ENCODE measurements at regions not wholly inside any gene's neighbourhood (a gene's known extent, or its start where the extent isn't known, plus 50 kb on each side); places are given as distances from the start of the nearest gene placed in this dataset.

- no peak for ATAC-seq
- no peak for TF ChIP-seq ARNTL (CRISPR knock-in tag; IDR thresholded peaks at IDR 0.05; ENCODE audit: borderline replicate concordance, low read depth)
- no peak for TF ChIP-seq GLIS3 (CRISPR knock-in tag; IDR thresholded peaks at IDR 0.05)
- TF ChIP-seq ESRRG (CRISPR knock-in tag; IDR thresholded peaks at IDR 0.05), result no peak
- TF ChIP-seq ZNF8 (CRISPR knock-in tag; IDR thresholded peaks at IDR 0.05), result no peak
- TF ChIP-seq ISL1 (CRISPR knock-in tag; IDR thresholded peaks at IDR 0.05), result no peak
- no peak for TF ChIP-seq PATZ1 (CRISPR knock-in tag; IDR thresholded peaks at IDR 0.05; ENCODE audit: borderline replicate concordance)
- no peak for TF ChIP-seq PPARA (CRISPR knock-in tag; IDR thresholded peaks at IDR 0.05; ENCODE audit: borderline replicate concordance)
- TF ChIP-seq TCF4 (CRISPR knock-in tag; IDR thresholded peaks at IDR 0.05; ENCODE audit: borderline replicate concordance), result no peak
Observed at GRCh38 chr2:5959836-5960820, 267.9 kb downstream of the SOX11 start.

- no peak for ATAC-seq
- TF ChIP-seq CREB5 (CRISPR knock-in tag; IDR thresholded peaks at IDR 0.05; ENCODE audit: low read depth), result no peak
Observed at GRCh38 chr2:5967506-5967905, 275.3 kb downstream of the SOX11 start.

GRCh38 chr2:5969303-5969702, 277.1 kb downstream of the SOX11 start:
- no peak for ATAC-seq
- TF ChIP-seq BACH2 (CRISPR knock-in tag; IDR thresholded peaks at IDR 0.05; ENCODE audit: borderline replicate concordance) (no peak), PPARA (CRISPR knock-in tag; IDR thresholded peaks at IDR 0.05; ENCODE audit: borderline replicate concordance) (no peak), ZNF565 (CRISPR knock-in tag; conservative IDR thresholded peaks at IDR 0.05; ENCODE audit: low read depth) (no peak), ZNF70 (CRISPR knock-in tag; IDR thresholded peaks at IDR 0.05) (no peak), TCF4 (CRISPR knock-in tag; IDR thresholded peaks at IDR 0.05; ENCODE audit: borderline replicate concordance) (no peak), POU6F1 (CRISPR knock-in tag; IDR thresholded peaks at IDR 0.05; ENCODE audit: borderline replicate concordance, low read depth) (no peak)

GRCh38 chr2:5970347-5970746, 278.2 kb downstream of the SOX11 start:
- ATAC-seq, result no peak
- no peak for TF ChIP-seq ZFP3 (CRISPR knock-in tag; IDR thresholded peaks at IDR 0.05)
- no peak for TF ChIP-seq BACH2 (CRISPR knock-in tag; IDR thresholded peaks at IDR 0.05; ENCODE audit: borderline replicate concordance)
- TF ChIP-seq TOX (CRISPR knock-in tag; IDR thresholded peaks at IDR 0.05; ENCODE audit: borderline replicate concordance), result no peak
- no peak for TF ChIP-seq CSRNP3 (CRISPR knock-in tag; IDR thresholded peaks at IDR 0.05)
- TF ChIP-seq TCF4 (CRISPR knock-in tag; IDR thresholded peaks at IDR 0.05; ENCODE audit: borderline replicate concordance), result no peak
- TF ChIP-seq PPARA (CRISPR knock-in tag; IDR thresholded peaks at IDR 0.05; ENCODE audit: borderline replicate concordance), result no peak
- no peak for TF ChIP-seq ZNF565 (CRISPR knock-in tag; conservative IDR thresholded peaks at IDR 0.05; ENCODE audit: low read depth)
- TF ChIP-seq GLIS3 (CRISPR knock-in tag; IDR thresholded peaks at IDR 0.05), result no peak
- TF ChIP-seq OSR1 (CRISPR knock-in tag; IDR thresholded peaks at IDR 0.05), result no peak
- no peak for TF ChIP-seq ZNF8 (CRISPR knock-in tag; IDR thresholded peaks at IDR 0.05)
- TF ChIP-seq CREB5 (CRISPR knock-in tag; IDR thresholded peaks at IDR 0.05; ENCODE audit: low read depth), result no peak
- no peak for TF ChIP-seq ISL1 (CRISPR knock-in tag; IDR thresholded peaks at IDR 0.05)

Data from SK-N-SH treated with all-trans-retinoic acid at 6 μM for 48 hours (cell line).